Right lobe of liver (tissue), 4 donors: ENCODE measurements at regions not wholly inside any gene's neighbourhood (a gene's known extent, or its start where the extent isn't known, plus 50 kb on each side); places are given as distances from the start of the nearest gene placed in this dataset.
"Not testable (repeated sequence)": the region's sequence is repeated elsewhere in the genome, so short reads cannot be mapped to it uniquely, and the experiment has no call there.

Experiments used
- POLR2A ChIP-seq: fragments of 450-650 bp; IDR thresholded peaks from one replicate; pipeline ENCODE4 v1.6.1; 2017; ENCODE audit warnings: antibody characterized with exemption, mild to moderate bottlenecking
- TF ChIP-seq, protein P1 (sequence below), 4 donors: fragments of 200-600 bp in 3 of 4; fragments of 450-650 bp in 1 of 4; IDR thresholded peaks; one replicate each; pipeline versions ENCODE4 v1.5.1 to v1.8.0; 2016 to 2022; ENCODE audit warnings: antibody characterized with exemption in 4 of 4, mild to moderate bottlenecking in 2 of 4
- donor health status: DM: no; HTN: no; CAD: no.
- donor health status: DM: no; HTN: no; CAD: no.
- donor health status: DM: no; HTN: yes; CAD: no.

DNA sequence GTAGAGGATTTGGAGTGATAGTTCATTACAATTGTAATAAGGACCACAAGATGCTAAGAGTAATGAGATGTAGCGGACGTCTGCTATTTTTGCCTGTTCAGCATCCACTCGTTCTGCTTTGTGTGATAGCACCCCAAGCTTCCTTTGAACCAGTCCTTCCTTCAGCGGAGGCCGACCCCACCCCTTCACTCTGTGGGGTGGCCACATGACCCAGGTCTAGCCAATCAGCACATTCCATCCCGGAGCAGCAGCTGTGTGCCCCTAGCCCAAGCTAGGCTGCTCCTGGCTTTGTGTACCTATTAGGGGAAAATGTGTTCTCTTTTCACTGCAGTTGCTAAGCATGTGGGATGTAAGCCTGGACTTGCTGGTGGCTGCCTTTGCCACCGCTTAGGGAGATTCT lies 111.8 kb upstream of the CRYM start:
- TF ChIP-seq, protein P1, sequence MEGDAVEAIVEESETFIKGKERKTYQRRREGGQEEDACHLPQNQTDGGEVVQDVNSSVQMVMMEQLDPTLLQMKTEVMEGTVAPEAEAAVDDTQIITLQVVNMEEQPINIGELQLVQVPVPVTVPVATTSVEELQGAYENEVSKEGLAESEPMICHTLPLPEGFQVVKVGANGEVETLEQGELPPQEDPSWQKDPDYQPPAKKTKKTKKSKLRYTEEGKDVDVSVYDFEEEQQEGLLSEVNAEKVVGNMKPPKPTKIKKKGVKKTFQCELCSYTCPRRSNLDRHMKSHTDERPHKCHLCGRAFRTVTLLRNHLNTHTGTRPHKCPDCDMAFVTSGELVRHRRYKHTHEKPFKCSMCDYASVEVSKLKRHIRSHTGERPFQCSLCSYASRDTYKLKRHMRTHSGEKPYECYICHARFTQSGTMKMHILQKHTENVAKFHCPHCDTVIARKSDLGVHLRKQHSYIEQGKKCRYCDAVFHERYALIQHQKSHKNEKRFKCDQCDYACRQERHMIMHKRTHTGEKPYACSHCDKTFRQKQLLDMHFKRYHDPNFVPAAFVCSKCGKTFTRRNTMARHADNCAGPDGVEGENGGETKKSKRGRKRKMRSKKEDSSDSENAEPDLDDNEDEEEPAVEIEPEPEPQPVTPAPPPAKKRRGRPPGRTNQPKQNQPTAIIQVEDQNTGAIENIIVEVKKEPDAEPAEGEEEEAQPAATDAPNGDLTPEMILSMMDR (IDR thresholded peaks at IDR 0.05) = not testable (repeated sequence)
- TF ChIP-seq POLR2A = not testable (repeated sequence)
